ENCODE measurements at regions not wholly inside any gene's neighbourhood (a gene's known extent, or its start where the extent isn't known, plus 50 kb on each side); places are given as distances from the start of the nearest gene placed in this dataset.

GRCh38 chr5:173768891-173769290 is 119.3 kb upstream of the CPEB4 start:
- no peak overlapping the region for H3K27ac ChIP-seq
- H3K27me3 ChIP-seq: no peaks in the 10 kb centered on the region
- 96 to 100% methylated on average over 1 of the region's 1 CpG for WGBS, 2 donors

GRCh38 chr5:173770637-173771036 is 117.5 kb upstream of the CPEB4 start:
- no peaks in the 10 kb centered on the region for H3K9me3 ChIP-seq
- no peak overlapping the region for H3K4me3 ChIP-seq
- DNase-seq (no peak), ATAC-seq (ENCODE audit: low FRiP score in 2 of 2) (no peak)
- TF ChIP-seq POLR2A (IDR thresholded peaks at IDR 0.05) (no peak), EP300 (IDR thresholded peaks at IDR 0.05) (no peak), POLR2AphosphoS5 (IDR thresholded peaks at IDR 0.05) (no peak)
- TF ChIP-seq, protein P1, sequence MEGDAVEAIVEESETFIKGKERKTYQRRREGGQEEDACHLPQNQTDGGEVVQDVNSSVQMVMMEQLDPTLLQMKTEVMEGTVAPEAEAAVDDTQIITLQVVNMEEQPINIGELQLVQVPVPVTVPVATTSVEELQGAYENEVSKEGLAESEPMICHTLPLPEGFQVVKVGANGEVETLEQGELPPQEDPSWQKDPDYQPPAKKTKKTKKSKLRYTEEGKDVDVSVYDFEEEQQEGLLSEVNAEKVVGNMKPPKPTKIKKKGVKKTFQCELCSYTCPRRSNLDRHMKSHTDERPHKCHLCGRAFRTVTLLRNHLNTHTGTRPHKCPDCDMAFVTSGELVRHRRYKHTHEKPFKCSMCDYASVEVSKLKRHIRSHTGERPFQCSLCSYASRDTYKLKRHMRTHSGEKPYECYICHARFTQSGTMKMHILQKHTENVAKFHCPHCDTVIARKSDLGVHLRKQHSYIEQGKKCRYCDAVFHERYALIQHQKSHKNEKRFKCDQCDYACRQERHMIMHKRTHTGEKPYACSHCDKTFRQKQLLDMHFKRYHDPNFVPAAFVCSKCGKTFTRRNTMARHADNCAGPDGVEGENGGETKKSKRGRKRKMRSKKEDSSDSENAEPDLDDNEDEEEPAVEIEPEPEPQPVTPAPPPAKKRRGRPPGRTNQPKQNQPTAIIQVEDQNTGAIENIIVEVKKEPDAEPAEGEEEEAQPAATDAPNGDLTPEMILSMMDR (IDR thresholded peaks at IDR 0.05): no peak
- H3K27ac ChIP-seq: no peak overlapping the region
- H3K27me3 ChIP-seq: no peaks in the 10 kb centered on the region
- no peaks in the 10 kb centered on the region for H3K36me3 ChIP-seq
- 90 to 92% methylated on average over 2 of the region's 2 CpGs for WGBS, 2 donors
- H3K4me1 ChIP-seq: peaks cover 0 to 16% (median 12%) of the 10 kb centered on the region in 4 donors

More at GRCh38 chr5:173768891-173769290, 119.3 kb upstream of the CPEB4 start:
- TF ChIP-seq EP300 (IDR thresholded peaks at IDR 0.05) (no peak), POLR2A (IDR thresholded peaks at IDR 0.05) (no peak), POLR2AphosphoS5 (IDR thresholded peaks at IDR 0.05) (no peak)
- TF ChIP-seq, protein P1 (IDR thresholded peaks at IDR 0.05): no peak
- H3K36me3 ChIP-seq: no peaks in the 10 kb centered on the region
- H3K9me3 ChIP-seq: no peaks in the 10 kb centered on the region
- H3K4me1 ChIP-seq: peaks cover 13 to 32% (median 26%) of the 10 kb centered on the region in 4 donors
- H3K4me3 ChIP-seq: no peak overlapping the region
- ATAC-seq (ENCODE audit: low FRiP score in 2 of 2): no peak
- no peak for DNase-seq

GRCh38 chr5:173771121-173771724 is 116.9 kb upstream of the CPEB4 start:
- Histone ChIP-seq H3K4me1 (peaks cover 0 to 10% (median 6%) of the 10 kb centered on the region in 4 donors), H3K27me3 (no peaks in the 10 kb centered on the region), H3K4me3 (no peak overlapping the region), H3K36me3 (no peaks in the 10 kb centered on the region), H3K27ac (peak overlapping the region in 1 of 4 donors; percentile 21), H3K9me3 (no peaks in the 10 kb centered on the region)
- DNase-seq (no peak), ATAC-seq (ENCODE audit: low FRiP score in 2 of 2) (no peak)
- no peak for TF ChIP-seq POLR2A (IDR thresholded peaks at IDR 0.05)
- no peak for TF ChIP-seq POLR2AphosphoS5 (IDR thresholded peaks at IDR 0.05)
- TF ChIP-seq, protein P1 (IDR thresholded peaks at IDR 0.05): no peak
- no peak for TF ChIP-seq EP300 (IDR thresholded peaks at IDR 0.05)
- 59 to 63% methylated on average over 21 to 24 of the region's 24 CpGs for WGBS, 2 donors

- 80 to 94% methylated on average over 10 to 11 of the region's 11 CpGs for WGBS, 2 donors
- no peaks in the 10 kb centered on the region for H3K27me3 ChIP-seq
- peak overlapping the region in 1 of 4 donors; percentile 21 for H3K27ac ChIP-seq
- TF ChIP-seq, protein P1 (IDR thresholded peaks at IDR 0.05): no peak
- TF ChIP-seq EP300 (IDR thresholded peaks at IDR 0.05): no peak
- no peak for TF ChIP-seq POLR2A (IDR thresholded peaks at IDR 0.05)
- no peaks in the 10 kb centered on the region for H3K9me3 ChIP-seq
- DNase-seq (no peak), ATAC-seq (ENCODE audit: low FRiP score in 2 of 2) (no peak)
- H3K4me1 ChIP-seq: peaks cover 0 to 4% (median 2%) of the 10 kb centered on the region in 4 donors
- no peak overlapping the region for H3K4me3 ChIP-seq
- H3K36me3 ChIP-seq: no peaks in the 10 kb centered on the region
These were observed 116.3 kb upstream of the CPEB4 start for GRCh38 chr5:173771725-173772383.

Measured in upper lobe of left lung (tissue), 6 donors.